ENCODE measurements at regions not wholly inside any gene's neighbourhood (a gene's known extent, or its start where the extent isn't known, plus 50 kb on each side); places are given as distances from the start of the nearest gene placed in this dataset.
"Not testable (repeated sequence)": the region's sequence is repeated elsewhere in the genome, so short reads cannot be mapped to it uniquely, and the experiment has no call there.

- TF ChIP-seq CTCF (IDR thresholded peaks at IDR 0.05; ENCODE audit: insufficient read depth, low read depth, low read length) = no peak
Measured at GRCh38 chr2:198525211-198525969, 721.0 kb downstream of the PLCL1 start.

DNA sequence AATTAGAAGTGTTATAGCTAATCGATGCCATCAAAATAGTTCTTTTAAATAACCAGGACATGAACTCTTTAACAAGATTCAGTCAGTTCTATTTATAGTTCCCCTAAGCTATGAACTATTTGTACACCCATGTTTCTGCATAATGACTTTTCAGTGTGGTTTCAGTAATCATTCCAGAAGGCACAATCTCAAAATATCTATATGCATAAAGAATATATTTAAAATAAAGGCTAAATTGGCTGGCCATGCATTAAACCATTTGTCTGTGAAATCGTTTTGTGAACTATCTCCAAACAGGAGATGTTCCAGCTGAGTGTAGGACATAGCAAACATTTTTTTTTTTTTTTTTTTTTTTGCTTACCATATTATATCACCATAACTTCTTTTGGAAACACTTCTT is 719.3 kb downstream of the PLCL1 start:
- TF ChIP-seq CTCF (IDR thresholded peaks at IDR 0.05; ENCODE audit: insufficient read depth, low read depth, low read length) = no peak
- no peak for DNase-seq (ENCODE audit: low read depth)
- H3K4me3 ChIP-seq (ENCODE audit: low read depth, low read length) = no peak overlapping the region

More at GRCh38 chr2:198525211-198525969, 721.0 kb downstream of the PLCL1 start:
- DNase-seq (ENCODE audit: low read depth) = no peak
- no peak overlapping the region for H3K4me3 ChIP-seq (ENCODE audit: low read depth, low read length)

DNA sequence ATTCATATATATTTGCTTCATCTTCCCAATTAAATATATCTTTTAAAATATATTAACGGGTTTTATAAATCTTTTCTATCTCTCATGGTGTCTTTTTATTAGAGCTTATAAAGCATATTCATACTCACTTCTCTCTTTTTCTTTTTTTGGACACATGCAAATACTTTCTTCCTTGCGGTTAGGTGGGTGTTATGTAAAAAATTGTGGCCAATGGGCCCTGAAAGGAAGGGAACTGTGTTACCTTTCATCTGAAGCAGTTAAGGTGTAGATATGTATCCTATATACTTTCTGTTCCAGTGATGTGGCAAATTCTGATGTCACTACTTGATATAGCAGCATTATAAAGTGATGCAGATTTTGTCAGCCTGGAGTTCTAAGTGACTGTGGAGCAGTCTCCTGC is 714.5 kb downstream of the PLCL1 start:
- DNase-seq (ENCODE audit: low read depth) = no peak
- TF ChIP-seq CTCF (IDR thresholded peaks at IDR 0.05; ENCODE audit: insufficient read depth, low read depth, low read length) = no peak

GRCh38 chr2:198517976-198518375 is 713.6 kb downstream of the PLCL1 start:
- H3K4me3 ChIP-seq (ENCODE audit: low read depth, low read length) = no peak overlapping the region
- no peak for DNase-seq (ENCODE audit: low read depth)
- TF ChIP-seq CTCF (IDR thresholded peaks at IDR 0.05; ENCODE audit: insufficient read depth, low read depth, low read length) = no peak

More for the DNA sequence above, 714.5 kb downstream of the PLCL1 start:
- no peak overlapping the region for H3K4me3 ChIP-seq (ENCODE audit: low read depth, low read length)

GRCh38 chr2:198508610-198509009 is 704.2 kb downstream of the PLCL1 start:
- H3K4me3 ChIP-seq (ENCODE audit: low read depth, low read length); DNase-seq (ENCODE audit: low read depth): not testable (repeated sequence)

DNA sequence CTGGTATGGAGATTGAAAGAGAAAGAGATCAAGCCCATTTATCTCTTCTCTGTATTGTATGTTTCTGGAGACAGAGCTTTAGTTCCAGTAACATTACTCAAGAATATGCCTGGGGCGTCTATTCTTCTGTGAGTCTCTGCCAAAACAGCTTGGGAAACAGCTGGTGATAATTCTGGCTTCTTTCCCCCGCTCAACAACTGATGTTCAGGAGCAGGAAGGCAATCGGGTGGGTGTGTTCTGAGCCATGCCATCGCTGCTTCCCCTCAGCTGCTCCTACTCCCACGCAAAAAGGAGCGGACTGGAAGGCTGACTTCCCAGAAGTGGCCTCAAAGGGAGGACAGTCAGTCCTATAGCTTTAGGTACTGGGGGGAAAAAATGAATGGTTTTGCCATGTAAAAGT is 695.1 kb downstream of the PLCL1 start:
- H3K4me3 ChIP-seq (ENCODE audit: low read depth, low read length) = no peak overlapping the region

DNA sequence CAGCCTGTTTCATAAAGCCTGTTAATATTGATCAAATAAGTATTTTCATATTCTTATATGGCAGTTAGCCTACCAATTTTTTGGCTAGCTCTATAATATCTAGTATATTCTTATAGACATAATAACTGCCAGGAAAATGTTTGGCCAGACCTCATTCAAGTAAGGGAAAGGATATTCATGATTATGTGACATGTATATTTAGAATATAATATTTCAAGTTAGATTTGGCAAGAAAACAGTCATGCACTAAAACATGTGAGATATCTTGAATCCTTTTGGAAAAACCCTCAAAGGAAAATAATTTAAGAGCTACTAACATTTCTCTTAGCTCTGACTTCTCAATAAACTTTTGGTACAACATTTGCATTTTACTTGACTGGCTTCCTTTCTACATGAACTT is 694.1 kb downstream of the PLCL1 start:
- DNase-seq (ENCODE audit: low read depth) = no peak
- no peak for TF ChIP-seq CTCF (IDR thresholded peaks at IDR 0.05; ENCODE audit: insufficient read depth, low read depth, low read length)

More for the DNA sequence above, 695.1 kb downstream of the PLCL1 start:
- peak; percentile 28 for DNase-seq (ENCODE audit: low read depth)
- no peak for TF ChIP-seq CTCF (IDR thresholded peaks at IDR 0.05; ENCODE audit: insufficient read depth, low read depth, low read length)

More for the DNA sequence above, 694.1 kb downstream of the PLCL1 start:
- no peak overlapping the region for H3K4me3 ChIP-seq (ENCODE audit: low read depth, low read length)
